ENCODE measurements at regions not wholly inside any gene's neighbourhood (a gene's known extent, or its start where the extent isn't known, plus 50 kb on each side); places are given as distances from the start of the nearest gene placed in this dataset.

GRCh38 chr3:79994397-79994796 lies 226.6 kb upstream of the ROBO1 start:
- Histone ChIP-seq H3K36me3 (ENCODE audit: control insufficient read depth, insufficient read depth, low read length) (no peaks in the 10 kb centered on the region), H3K4me3 (replicated peaks; ENCODE audit: low read depth, low read length) (no peak overlapping the region), H3K27me3 (replicated peaks; ENCODE audit: control insufficient read depth, insufficient read depth, low read length) (no peaks in the 10 kb centered on the region)
- TF ChIP-seq, protein P1, sequence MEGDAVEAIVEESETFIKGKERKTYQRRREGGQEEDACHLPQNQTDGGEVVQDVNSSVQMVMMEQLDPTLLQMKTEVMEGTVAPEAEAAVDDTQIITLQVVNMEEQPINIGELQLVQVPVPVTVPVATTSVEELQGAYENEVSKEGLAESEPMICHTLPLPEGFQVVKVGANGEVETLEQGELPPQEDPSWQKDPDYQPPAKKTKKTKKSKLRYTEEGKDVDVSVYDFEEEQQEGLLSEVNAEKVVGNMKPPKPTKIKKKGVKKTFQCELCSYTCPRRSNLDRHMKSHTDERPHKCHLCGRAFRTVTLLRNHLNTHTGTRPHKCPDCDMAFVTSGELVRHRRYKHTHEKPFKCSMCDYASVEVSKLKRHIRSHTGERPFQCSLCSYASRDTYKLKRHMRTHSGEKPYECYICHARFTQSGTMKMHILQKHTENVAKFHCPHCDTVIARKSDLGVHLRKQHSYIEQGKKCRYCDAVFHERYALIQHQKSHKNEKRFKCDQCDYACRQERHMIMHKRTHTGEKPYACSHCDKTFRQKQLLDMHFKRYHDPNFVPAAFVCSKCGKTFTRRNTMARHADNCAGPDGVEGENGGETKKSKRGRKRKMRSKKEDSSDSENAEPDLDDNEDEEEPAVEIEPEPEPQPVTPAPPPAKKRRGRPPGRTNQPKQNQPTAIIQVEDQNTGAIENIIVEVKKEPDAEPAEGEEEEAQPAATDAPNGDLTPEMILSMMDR (IDR thresholded peaks at IDR 0.05; ENCODE audit: insufficient read depth, low read length, poor library complexity, severe bottlenecking), result no peak
- DNase-seq (ENCODE audit: extremely low read depth, insufficient read length), result no peak

- DNase-seq (ENCODE audit: extremely low read depth, insufficient read length), result no peak
- no peaks in the 10 kb centered on the region for H3K36me3 ChIP-seq (ENCODE audit: control insufficient read depth, insufficient read depth, low read length)
- TF ChIP-seq, protein P1 (IDR thresholded peaks at IDR 0.05; ENCODE audit: insufficient read depth, low read length, poor library complexity, severe bottlenecking), result no peak
- no peaks in the 10 kb centered on the region for H3K27me3 ChIP-seq (replicated peaks; ENCODE audit: control insufficient read depth, insufficient read depth, low read length)
- no peak overlapping the region for H3K4me3 ChIP-seq (replicated peaks; ENCODE audit: low read depth, low read length)
Observed at GRCh38 chr3:79986338-79986737, 218.5 kb upstream of the ROBO1 start.

DNA sequence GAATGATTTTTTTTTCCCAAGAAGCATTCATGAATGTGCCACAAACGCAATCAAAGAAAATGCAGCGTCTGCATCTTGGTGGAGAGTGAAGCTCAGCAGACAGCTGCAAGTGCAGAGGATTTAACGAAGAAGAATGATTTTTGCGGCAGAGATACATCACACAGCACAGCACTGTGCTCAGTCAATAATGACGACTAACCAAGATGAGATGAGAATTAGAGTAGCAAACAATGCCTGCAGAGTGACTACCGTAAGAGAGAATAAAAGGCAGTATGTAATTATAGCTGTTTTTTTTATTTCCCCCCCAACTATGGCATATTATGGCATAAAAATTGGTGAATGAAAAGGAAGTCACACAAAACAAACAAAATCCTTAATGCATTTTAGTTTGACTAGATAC lies 218.0 kb upstream of the ROBO1 start:
- H3K36me3 ChIP-seq (ENCODE audit: control insufficient read depth, insufficient read depth, low read length), result no peaks in the 10 kb centered on the region
- DNase-seq (ENCODE audit: extremely low read depth, insufficient read length), result no peak
- H3K4me3 ChIP-seq (replicated peaks; ENCODE audit: low read depth, low read length), result no peak overlapping the region
- TF ChIP-seq, protein P1 (IDR thresholded peaks at IDR 0.05; ENCODE audit: insufficient read depth, low read length, poor library complexity, severe bottlenecking), result no peak
- no peaks in the 10 kb centered on the region for H3K27me3 ChIP-seq (replicated peaks; ENCODE audit: control insufficient read depth, insufficient read depth, low read length)

DNA sequence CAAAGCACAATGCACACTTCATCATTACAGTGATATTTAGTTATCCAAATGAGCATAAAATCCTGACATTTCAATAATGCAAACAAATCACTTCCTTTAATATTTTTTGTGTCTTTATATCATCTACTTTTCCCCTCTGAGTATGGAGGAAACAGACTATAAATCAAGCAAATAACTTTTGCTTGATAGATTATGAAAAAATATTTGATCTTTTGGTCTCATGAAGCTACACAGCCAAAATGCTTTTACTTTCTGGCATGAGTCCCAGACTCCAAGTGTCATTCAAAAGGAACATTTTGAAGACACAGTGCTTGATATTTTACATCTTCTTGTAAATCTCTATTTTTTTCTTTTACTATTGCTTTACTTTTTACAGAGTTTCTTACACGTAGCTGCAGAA lies 215.3 kb upstream of the ROBO1 start:
- H3K36me3 ChIP-seq (ENCODE audit: control insufficient read depth, insufficient read depth, low read length), result no peaks in the 10 kb centered on the region
- DNase-seq (ENCODE audit: extremely low read depth, insufficient read length), result no peak
- no peaks in the 10 kb centered on the region for H3K27me3 ChIP-seq (replicated peaks; ENCODE audit: control insufficient read depth, insufficient read depth, low read length)
- TF ChIP-seq, protein P1 (IDR thresholded peaks at IDR 0.05; ENCODE audit: insufficient read depth, low read length, poor library complexity, severe bottlenecking), result no peak
- no peak overlapping the region for H3K4me3 ChIP-seq (replicated peaks; ENCODE audit: low read depth, low read length)

- TF ChIP-seq, protein P1 (IDR thresholded peaks at IDR 0.05; ENCODE audit: insufficient read depth, low read length, poor library complexity, severe bottlenecking), result no peak
- DNase-seq (ENCODE audit: extremely low read depth, insufficient read length), result no peak
- H3K27me3 ChIP-seq (replicated peaks; ENCODE audit: control insufficient read depth, insufficient read depth, low read length), result no peaks in the 10 kb centered on the region
- no peak overlapping the region for H3K4me3 ChIP-seq (replicated peaks; ENCODE audit: low read depth, low read length)
- H3K36me3 ChIP-seq (ENCODE audit: control insufficient read depth, insufficient read depth, low read length), result no peaks in the 10 kb centered on the region
Observed at GRCh38 chr3:79979990-79980389, 212.2 kb upstream of the ROBO1 start.

DNA sequence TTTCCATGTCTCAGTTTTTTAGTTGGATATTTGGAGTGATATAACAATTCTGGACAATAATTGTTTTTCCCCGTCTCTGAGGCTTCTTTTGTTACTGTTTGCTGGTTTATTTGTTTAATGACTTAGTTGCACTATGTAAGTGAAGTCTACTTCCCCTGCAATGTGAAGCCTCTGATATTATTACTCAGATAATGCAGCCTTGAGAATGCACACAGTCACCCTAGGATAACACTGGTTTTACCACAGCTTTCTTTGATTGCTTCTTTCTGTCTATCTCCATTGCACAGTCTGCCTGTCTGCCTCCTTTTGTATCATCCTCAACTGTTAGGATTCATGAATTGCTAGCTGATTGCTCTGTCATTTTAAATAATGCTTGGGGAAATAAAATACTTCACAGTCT lies 208.7 kb upstream of the ROBO1 start:
- no peak overlapping the region for H3K4me3 ChIP-seq (replicated peaks; ENCODE audit: low read depth, low read length)
- no peaks in the 10 kb centered on the region for H3K36me3 ChIP-seq (ENCODE audit: control insufficient read depth, insufficient read depth, low read length)
- TF ChIP-seq, protein P1 (IDR thresholded peaks at IDR 0.05; ENCODE audit: insufficient read depth, low read length, poor library complexity, severe bottlenecking), result no peak
- H3K27me3 ChIP-seq (replicated peaks; ENCODE audit: control insufficient read depth, insufficient read depth, low read length), result no peaks in the 10 kb centered on the region
- no peak for DNase-seq (ENCODE audit: extremely low read depth, insufficient read length)

Measured in GM06990 (cell line).